ENCODE measurements at regions not wholly inside any gene's neighbourhood (a gene's known extent, or its start where the extent isn't known, plus 50 kb on each side); places are given as distances from the start of the nearest gene placed in this dataset.

- Histone ChIP-seq H3K4me1 (ENCODE audit: control insufficient read depth in 4 of 4, insufficient read depth in 4 of 4, low read length in 3 of 4) (no peaks in the 10 kb centered on the region), H3K27ac (ENCODE audit: low read depth in 1 of 2, low read length in 2 of 2) (no peak overlapping the region), H3K27me3 (ENCODE audit: control insufficient read depth in 4 of 4, insufficient read depth in 4 of 4, low read length in 3 of 4) (peaks cover 0 to 3% (median 0%) of the 10 kb centered on the region in 4 donors), H3K9ac (ENCODE audit: low read depth in 1 of 2, low read length in 2 of 2) (no peak overlapping the region), H3K36me3 (ENCODE audit: control insufficient read depth in 4 of 4, insufficient read depth in 3 of 4, low read depth in 1 of 4, low read length in 3 of 4) (no peaks in the 10 kb centered on the region), H3K4me3 (ENCODE audit: low read depth in 1 of 3, low read length in 3 of 3) (no peak overlapping the region), H3K9me3 (ENCODE audit: control insufficient read depth in 4 of 4, low read length in 3 of 4) (no peaks in the 10 kb centered on the region)
- TF ChIP-seq FOXA1 (IDR thresholded peaks at IDR 0.05) (no peak), FOXA2 (IDR thresholded peaks at IDR 0.05) (no peak), GABPA (IDR thresholded peaks at IDR 0.05 in 1 of 2, conservative IDR thresholded peaks at IDR 0.05 in 1 of 2) (no peak), RAD21 (IDR thresholded peaks at IDR 0.05) (no peak), RXRA (IDR thresholded peaks at IDR 0.05) (no peak), REST (IDR thresholded peaks at IDR 0.05) (no peak), YY1 (IDR thresholded peaks at IDR 0.05) (no peak), TAF1 (conservative IDR thresholded peaks at IDR 0.05) (no peak), SP1 (IDR thresholded peaks at IDR 0.05) (no peak), HNF4G (IDR thresholded peaks at IDR 0.05) (no peak), HNF4A (conservative IDR thresholded peaks at IDR 0.05) (no peak), JUND (IDR thresholded peaks at IDR 0.05) (no peak), NR2F2 (IDR thresholded peaks at IDR 0.05) (no peak), EGR1 (IDR thresholded peaks at IDR 0.05; ENCODE audit: low read depth in 2 of 2) (no peak)
- TF ChIP-seq, protein P1, sequence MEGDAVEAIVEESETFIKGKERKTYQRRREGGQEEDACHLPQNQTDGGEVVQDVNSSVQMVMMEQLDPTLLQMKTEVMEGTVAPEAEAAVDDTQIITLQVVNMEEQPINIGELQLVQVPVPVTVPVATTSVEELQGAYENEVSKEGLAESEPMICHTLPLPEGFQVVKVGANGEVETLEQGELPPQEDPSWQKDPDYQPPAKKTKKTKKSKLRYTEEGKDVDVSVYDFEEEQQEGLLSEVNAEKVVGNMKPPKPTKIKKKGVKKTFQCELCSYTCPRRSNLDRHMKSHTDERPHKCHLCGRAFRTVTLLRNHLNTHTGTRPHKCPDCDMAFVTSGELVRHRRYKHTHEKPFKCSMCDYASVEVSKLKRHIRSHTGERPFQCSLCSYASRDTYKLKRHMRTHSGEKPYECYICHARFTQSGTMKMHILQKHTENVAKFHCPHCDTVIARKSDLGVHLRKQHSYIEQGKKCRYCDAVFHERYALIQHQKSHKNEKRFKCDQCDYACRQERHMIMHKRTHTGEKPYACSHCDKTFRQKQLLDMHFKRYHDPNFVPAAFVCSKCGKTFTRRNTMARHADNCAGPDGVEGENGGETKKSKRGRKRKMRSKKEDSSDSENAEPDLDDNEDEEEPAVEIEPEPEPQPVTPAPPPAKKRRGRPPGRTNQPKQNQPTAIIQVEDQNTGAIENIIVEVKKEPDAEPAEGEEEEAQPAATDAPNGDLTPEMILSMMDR (IDR thresholded peaks at IDR 0.05; ENCODE audit: low read depth, low read length, missing input control) = no peak
- TF ChIP-seq, protein P2, sequence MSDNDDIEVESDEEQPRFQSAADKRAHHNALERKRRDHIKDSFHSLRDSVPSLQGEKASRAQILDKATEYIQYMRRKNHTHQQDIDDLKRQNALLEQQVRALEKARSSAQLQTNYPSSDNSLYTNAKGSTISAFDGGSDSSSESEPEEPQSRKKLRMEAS (IDR thresholded peaks at IDR 0.05) = no peak
- TF ChIP-seq, protein P3, sequence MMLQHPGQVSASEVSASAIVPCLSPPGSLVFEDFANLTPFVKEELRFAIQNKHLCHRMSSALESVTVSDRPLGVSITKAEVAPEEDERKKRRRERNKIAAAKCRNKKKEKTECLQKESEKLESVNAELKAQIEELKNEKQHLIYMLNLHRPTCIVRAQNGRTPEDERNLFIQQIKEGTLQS (IDR thresholded peaks at IDR 0.05) = no peak
- TF ChIP-seq, protein P4, sequence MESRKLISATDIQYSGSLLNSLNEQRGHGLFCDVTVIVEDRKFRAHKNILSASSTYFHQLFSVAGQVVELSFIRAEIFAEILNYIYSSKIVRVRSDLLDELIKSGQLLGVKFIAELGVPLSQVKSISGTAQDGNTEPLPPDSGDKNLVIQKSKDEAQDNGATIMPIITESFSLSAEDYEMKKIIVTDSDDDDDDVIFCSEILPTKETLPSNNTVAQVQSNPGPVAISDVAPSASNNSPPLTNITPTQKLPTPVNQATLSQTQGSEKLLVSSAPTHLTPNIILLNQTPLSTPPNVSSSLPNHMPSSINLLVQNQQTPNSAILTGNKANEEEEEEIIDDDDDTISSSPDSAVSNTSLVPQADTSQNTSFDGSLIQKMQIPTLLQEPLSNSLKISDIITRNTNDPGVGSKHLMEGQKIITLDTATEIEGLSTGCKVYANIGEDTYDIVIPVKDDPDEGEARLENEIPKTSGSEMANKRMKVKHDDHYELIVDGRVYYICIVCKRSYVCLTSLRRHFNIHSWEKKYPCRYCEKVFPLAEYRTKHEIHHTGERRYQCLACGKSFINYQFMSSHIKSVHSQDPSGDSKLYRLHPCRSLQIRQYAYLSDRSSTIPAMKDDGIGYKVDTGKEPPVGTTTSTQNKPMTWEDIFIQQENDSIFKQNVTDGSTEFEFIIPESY (IDR thresholded peaks at IDR 0.05) = no peak
- WGBS = 92% methylated on average over 1 of the region's 1 CpG
- DNase-seq (ENCODE audit: low spot score) = no peak
Observed at GRCh38 chr1:115400891-115401290, 62.8 kb upstream of the NGF start.

Data from liver (tissue), 8 donors.